GM21423 (cell line): ENCODE measurements at regions not wholly inside any gene's neighbourhood (a gene's known extent, or its start where the extent isn't known, plus 50 kb on each side); places are given as distances from the start of the nearest gene placed in this dataset.
"Not testable (repeated sequence)": the region's sequence is repeated elsewhere in the genome, so short reads cannot be mapped to it uniquely, and the experiment has no call there.

Source experiments
- ATAC-seq: cut with Tn5 transposase; IDR thresholded peaks from one replicate; pipeline ENCODE4 v1.9.1; 2021; ENCODE audit warnings: mild to moderate bottlenecking, moderate library complexity; ENCODE audit not compliant: unreplicated experiment

DNA sequence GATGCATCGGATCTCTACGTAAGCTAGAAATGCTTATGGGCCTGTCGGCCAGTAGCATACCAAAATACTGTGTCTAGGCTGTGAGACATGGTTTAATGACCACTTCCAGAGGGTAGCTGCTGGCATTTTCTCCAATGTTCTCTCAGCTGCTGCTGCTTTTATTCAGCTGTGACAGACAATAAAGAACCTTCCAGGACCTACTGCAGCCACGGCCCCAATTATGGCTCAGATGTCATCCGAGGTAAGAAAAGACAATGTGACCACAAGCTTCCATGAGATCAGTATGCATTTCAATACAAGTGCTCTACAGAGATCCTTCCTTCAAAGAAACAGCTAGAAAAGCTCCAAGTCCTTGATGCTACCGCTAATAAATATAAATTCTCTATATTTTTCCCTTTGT lies 256.2 kb downstream of the SDHAF3 start:
- no peak for ATAC-seq

DNA sequence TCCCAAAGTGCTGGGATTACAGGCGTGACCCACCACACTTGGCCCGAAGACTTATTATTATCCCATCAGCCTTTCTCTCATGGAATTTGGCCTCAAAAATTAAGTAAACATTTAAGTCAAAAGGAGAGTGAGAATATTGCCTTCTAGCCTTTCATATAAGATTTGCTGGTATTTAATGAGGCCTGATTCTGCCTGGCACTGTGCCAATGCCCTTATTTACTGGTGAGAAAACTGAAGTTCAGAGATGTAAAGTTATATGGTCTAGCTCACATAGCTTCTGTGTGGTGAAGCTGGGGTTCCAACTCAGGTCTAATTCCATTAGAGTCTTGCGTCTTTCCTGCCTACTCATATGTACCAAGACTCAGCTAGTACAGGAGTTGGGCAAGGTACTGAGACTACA lies 260.2 kb downstream of the SDHAF3 start:
- ATAC-seq, result no peak

DNA sequence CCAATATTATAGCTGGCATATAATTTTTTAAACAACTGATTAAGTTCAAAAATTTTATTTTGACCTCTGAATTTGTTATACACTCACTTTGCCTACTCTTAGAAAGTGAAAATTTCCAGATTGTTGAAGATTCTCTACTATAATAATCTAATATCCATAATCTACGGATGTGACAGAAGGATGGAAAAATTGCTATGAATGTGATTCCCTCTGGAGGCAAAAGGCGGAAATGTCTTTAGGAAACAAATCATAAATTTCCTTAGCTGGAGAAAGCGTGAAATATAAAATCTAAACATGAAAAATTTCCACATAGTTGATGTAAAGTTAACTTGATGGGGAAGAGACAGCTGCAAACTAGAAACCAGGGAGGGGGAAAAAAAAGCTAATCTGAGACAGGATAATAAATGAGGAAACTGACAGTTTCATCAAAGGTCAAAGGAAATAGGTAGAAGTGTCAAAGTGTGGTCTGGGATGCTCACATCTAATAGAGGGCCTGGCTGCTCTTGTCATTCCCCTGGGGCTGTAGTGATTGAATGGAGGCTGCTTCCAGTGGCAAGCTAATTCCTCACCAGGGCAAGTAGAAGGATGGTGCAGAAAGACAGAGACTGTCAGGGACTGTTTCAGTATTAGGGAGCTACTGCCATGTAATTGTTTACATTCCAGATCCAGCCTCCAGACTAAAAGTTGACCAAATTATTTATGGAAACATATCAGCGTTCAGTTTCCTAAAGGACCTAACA lies 264.5 kb downstream of the SDHAF3 start:
- ATAC-seq, result no peak

DNA sequence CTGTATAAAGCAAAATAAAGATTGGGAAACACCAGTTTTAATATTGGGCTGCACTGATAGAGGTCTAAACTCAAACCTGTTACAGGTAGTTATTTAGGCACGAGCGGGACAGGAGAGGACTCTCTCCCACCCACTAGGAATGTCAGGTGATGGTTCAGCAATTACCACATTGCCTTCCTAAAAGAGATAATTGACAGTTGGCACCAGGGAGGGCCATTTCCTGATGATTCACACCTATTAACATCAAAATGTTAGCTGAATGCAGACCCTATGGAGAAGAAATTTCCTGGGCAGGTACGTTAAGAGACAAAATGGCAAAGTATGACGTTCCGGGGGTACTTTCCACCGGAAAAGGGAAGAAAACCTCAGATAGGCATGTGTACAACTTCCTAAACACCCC lies 272.6 kb downstream of the SDHAF3 start:
- ATAC-seq, result no peak

DNA sequence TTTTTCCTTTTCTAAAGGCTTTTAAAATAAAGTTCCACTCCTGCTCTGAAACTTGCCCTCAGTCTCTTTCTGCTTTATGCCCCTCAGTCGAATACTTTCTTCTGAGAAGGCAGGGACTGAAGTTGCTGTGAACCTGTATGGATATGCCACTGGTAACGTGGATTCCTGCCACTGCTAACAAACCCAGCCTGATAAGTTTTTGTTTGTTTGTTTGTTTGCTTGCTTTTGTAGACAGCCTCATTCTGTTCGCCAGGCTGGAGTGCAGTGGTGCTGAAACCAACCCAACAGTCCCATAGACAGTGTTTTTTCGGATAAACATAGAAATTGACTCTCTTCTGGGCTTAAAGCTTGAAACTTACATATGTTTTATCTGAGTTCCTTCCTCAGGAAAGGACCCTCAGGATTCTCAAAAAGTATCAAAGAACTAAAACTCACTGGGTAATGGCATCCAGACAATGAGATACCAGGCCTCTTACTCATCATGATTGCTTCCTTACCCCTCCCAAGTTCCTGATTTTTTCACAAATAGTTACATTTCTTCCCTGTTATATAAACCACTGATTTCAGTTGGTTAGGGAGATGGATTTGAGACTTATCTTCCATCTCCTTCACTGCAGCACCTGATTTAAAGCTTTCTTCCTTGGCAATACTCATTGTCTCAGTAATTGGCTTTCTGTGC lies 273.6 kb downstream of the SDHAF3 start:
- no peak for ATAC-seq

DNA sequence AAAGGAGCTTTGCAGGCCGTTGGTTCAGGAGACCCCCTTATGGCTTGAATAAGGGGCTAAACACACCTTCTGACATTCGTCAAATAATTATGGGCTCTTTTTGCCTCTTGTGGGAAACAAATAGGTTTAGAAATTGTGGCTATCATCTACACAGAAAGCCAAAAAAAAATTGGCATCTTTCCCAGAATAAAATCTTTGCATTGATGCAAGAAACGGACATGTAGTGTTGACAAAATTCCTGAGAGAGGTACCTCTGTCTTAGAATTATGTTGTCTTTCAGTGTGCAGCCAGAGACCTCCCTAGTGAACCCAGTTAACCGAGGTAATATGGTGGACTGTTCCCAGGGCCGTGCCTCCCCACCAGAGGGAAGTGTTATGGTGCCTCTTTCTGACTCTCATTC lies 283.9 kb downstream of the SDHAF3 start:
- ATAC-seq, result no peak

DNA sequence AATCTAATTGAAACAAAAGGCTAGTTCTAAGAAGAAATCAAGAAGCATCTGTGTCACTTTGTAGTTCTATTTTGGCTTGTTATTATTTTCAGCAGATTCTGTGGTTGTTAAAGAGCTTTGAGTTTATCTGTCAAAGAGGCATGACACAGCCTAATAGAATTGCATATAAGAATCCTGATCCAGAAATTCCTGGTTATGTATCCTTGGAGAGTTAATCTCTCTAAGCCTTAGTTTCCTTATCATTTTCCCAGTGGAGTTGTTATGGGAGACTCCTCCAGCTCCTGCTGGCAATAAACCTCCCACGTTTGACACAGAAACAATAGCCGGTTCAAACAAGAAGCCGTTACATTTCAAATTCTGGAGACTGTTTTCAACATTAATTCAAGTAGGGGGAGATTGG lies 288.3 kb downstream of the SDHAF3 start:
- ATAC-seq, result no peak

DNA sequence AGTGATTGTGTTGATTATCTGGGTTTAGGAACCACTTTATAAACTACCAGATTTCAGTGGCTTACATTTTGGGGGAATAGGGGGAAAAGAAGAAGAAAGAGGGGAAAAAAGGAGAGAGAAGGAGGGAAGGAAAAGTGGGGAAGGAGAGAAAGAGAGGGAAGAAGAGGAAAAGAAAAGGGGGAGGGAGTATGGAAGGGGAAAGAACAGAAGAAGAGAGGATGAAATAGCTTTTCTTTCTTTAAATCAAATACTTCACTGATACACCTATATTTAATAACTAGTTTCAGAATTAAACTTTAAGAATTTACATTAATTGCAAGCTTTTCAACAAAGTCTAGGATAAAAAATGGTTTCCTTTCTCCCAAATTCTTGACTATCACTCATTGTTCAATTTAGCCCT lies 289.6 kb downstream of the SDHAF3 start:
- no peak for ATAC-seq

DNA sequence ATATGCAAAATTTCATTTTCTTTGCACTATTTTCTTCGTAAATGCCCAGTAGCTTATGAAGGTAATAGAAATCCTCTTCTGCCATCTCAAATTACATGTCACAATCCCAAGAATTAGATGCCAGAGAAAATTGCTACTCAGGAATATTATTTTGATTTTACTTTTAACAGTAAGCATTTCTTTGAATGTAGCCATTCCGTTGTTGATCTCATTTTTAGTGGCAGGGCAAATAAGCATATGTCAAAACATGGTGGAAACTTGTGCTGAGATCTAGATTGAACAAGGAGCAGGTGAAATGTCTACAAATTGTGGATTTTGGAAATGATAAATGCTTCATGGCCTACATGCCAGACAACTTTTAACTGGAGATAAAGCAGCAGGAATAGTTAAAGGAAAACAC lies 291.8 kb downstream of the SDHAF3 start:
- ATAC-seq, result no peak

DNA sequence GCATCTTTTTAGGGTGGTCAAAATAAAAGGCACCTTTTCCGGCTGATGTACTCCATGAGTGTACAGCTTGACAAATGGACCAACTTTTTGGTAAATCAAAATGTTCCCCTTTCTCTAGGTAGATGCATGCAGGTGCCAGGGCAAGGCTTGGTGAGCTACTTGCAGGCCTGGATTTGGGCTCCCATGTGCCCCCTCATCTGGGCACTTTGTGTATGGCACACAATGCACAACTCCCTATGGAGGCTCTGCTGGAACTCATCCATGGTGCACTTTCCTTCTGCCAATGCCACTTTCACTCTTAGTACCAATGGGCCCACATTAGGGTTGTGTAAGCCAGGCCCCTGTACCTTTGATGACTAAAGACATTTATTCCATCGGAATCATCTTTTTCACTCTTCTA lies 300.8 kb downstream of the SDHAF3 start:
- no peak for ATAC-seq

DNA sequence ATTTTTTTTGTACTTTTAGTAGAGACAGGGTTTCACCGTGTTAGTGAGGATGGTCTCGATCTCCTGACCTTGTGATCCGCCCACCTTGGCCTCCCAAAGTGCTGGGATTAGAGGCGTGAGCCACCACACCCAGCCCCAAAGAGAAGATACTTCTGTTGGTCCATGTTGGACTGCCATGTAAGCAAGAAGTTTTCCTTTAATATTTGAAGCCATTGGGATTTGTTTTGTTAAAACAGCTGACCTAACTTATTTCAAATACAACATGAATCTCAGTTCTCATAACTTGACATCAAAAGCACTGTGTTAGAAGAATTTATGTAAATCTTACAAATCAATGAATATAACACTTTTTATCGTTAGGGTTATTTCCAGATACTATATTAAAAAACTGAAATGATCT lies 302.4 kb downstream of the SDHAF3 start:
- no peak for ATAC-seq

DNA sequence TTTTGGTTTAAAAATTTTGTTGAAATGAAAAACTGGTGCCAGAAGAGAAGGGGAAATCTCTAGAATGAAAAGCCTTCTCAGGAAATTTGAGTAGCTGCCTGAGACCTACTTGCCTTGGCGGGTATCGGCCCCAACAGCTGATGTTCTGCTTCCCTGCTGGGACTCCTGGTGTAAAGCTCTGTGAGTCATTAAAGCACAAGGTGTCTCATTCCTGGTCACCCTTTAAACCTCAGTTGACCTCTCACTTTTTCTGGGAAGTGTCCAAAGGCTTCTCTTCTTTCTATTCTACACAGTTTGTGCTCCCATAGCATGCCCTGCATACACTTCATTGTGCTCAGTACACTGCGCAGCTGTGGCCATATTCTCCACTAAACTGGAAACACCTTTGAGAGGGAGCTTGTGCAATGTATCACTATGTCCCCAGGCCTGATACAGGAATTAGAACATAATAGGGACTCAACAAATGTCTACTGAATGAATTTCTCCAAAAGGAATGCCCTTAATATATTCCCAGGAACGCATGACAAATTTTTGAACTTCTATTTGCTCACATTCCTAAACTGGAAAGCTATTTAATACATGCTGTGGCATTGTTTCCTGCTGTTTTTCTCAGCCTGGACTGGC lies 303.9 kb downstream of the SDHAF3 start:
- ATAC-seq, result no peak

DNA sequence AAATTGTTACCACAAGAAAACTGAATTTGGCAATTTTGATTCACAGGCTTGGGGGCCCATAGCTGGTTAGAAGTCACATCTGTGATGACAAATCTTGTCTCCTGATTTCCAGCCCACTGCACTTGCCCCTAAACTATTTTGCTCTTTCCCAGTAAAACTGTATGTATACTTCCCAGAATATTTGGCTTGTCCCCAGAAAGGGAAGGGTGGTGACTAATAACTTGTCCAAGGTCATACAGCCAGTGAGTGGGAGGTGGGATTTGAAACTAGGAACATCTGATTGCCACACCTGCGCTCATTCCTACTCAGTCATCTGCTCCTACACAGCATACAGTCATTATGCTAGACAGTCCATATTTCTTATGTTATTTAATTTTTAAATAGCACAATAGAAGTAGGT lies 304.5 kb downstream of the SDHAF3 start:
- no peak for ATAC-seq

DNA sequence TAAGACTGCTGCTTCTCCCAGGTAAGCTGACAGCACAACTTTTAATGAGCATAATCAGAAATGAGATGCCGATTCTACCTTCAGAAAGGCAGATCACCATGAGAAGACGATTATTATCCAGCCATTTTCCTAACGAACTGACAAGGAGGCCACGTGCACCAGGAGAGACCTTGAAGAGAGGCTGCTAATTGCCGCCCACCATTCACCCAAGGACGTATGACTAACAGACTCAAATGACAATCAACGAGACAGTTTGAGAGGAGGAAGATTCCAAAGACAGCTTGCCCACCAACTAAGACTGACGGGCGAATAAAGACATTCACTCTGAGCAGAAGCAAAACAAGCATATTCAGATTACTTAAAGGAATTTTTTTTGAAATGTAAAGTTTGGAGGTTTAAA lies 301.9 kb upstream of the TAC1 start:
- no peak for ATAC-seq

DNA sequence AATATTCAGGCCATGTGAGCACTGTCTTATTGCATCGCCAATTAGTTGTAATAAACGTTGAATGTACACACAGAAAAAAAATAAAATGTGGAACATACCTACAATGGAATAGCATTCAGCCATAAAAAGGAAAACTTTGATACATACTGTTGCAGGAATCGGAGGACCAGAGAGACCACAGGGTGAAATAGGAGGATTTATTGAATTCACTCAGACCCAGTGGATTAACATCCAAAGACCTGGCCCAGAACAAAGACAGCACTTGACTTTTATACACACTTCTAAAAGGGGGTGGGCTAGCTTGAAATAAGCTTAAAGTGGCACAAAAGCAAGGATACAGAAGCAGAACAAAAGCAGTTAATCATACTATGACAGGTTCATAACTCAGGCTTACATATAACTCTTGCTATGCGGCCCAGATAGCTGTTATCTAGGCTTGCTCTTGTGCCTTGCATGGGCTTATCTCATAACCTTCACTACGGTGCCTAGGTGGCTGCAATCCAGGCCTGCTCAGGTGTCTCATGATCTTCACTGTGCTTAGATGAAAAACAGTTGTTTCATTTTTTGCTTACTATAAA lies 292.2 kb upstream of the TAC1 start:
- ATAC-seq, result no peak

DNA sequence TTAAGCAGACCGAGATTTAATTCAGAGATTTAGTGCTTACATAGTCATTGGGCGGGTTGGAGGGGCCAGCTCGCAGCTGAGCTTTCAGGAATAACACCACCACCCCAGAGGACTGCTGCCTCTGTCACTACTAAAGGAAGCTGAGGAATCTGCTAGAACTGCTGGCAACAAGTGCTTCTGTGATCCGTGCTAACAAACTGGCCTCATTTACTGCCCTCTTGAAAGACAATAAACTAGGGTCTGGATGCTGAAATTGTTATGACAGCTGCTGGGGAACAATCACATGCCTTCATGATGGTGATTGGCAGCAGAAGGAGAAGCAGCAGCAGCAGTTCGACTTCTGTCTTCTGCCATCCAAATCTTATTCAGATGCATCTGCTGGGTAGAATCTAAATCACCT lies 285.5 kb upstream of the TAC1 start:
- ATAC-seq, result no peak

DNA sequence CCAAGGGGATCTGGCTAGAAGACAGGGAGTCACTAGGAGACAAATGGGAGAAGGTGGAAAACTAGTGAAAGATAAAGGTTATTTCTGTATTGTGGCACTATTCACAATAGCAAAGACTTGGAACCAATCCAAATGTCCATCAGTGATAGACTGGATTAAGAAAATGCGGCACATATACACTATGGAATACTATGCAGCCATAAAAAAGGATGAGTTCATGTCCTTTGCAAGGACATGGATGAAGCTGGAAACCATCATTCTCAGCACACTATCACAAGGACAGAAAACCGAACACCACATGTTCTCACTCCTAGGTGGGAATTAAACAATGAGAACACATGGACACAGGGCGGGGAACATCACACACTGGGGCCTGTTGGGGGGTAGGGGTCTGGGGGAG lies 282.4 kb upstream of the TAC1 start:
- not testable (repeated sequence) for ATAC-seq

DNA sequence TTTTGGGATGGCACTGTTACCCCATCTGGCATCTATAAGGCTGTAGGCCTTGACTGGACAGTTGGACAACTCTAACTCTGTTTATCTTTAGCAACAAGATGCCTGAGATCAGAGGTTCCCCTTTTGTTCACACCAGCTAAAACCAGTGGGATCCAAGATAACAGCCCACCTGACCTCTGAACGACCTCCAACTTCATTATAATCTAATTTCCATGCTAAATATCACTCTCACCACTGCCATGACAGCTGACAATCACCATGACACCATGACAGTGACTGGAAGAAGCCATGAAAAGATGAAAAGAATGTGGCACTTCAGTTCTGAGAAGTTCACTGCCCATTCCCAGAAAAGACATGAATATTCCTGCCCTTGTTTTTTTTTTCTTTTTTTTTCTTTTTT lies 281.4 kb upstream of the TAC1 start:
- no peak for ATAC-seq

DNA sequence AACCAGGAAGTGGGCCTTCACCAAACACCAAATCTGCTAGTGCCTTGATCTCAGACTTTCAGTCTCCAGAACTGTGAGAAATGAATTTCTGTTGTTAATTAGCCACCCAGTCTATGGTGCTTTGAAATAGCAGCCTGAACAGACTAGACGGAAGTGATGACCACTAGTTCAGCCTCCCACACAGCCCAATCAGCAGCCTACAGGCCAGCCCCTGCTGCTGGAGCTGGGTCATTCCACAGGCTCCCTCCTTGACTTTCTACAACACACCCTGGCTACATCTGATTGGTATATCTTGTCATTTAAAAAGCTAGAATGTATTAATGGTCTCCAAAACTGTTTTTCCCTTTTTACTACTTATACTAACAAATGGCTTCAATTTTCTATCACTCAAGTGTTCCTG lies 277.2 kb upstream of the TAC1 start:
- no peak for ATAC-seq

DNA sequence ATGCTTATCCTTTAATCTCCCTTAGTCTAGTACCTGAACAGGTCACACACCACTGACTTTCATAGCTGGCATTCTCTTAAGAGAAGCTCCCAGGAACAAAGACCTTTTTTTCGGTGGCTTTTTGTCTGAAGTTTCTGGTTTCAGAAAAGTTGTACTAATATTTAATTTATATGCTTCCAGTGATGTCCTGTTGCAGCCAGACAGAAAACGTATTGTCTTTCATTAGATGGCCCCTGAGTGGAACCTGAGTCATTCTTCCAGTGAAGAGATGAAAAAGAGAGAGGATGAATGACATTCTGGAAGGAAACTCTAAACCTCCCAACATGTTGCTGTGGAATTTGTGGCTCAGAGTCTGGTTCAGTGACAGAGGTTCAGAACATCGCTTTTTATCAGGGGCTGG lies 274.8 kb upstream of the TAC1 start:
- ATAC-seq, result no peak

DNA sequence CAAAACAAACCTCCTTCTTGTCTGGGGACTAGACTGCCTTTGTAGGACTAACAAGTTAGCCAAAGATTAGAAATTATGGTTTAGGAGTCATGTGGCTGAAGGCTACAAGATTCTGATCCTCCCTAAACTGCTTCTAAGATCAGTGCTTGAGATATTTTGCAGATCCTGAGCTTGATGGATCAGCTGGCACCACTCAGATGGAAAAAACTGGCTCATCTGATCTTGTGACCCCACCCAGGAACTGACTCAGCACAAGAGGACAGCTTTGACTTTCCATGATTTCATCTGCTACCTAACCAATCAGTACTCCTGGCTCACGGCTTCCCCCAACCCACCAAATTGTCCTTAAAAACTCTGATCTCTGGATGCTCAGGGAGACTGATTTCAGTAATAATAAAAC lies 271.5 kb upstream of the TAC1 start:
- no peak for ATAC-seq

DNA sequence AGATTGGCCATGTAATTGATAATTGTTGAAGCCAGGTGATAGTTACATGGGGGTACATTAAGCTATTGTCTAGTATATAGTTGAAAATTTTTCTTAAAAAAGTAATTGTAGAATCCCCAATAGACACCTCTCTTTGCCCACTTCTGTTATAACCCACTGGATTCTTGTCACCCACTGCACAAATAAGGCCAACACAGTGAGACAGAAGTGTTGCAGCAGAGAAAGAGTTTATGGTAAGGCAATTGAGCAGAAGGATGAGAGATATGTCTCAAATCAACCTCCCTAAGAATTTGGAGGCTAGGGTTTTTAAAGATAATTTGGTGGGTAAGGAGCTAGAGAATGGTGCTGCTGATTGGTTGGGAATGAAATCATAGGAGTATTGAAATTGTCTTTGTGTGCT lies 270.3 kb upstream of the TAC1 start:
- ATAC-seq, result no peak
